Ovary (tissue), 7 donors: ENCODE measurements at regions not wholly inside any gene's neighbourhood (a gene's known extent, or its start where the extent isn't known, plus 50 kb on each side); places are given as distances from the start of the nearest gene placed in this dataset.

Experiments used
- DNase-seq, 5 donors: peaks; one replicate each; pipeline ENCODE4 v3.0.0-alpha.2; 2019 to 2020
- H3K27ac ChIP-seq, 2 donors: fragments of 200-600 bp; one replicate each; pipeline versions ENCODE4 v1.5.1 to v1.8.0; 2019 to 2022
- H3K27me3 ChIP-seq: fragments of 200-600 bp; one replicate; pipeline ENCODE4 v1.8.0; 2022
- H3K36me3 ChIP-seq: fragments of 200-600 bp; sonication (generic); one replicate; pipeline ENCODE4 v1.5.1; 2019
- H3K4me1 ChIP-seq: one replicate; pipeline ENCODE4 v1.8.1; 2013; ENCODE audit warnings: mild to moderate bottlenecking, moderate library complexity; ENCODE audit not compliant: insufficient read depth
- H3K4me3 ChIP-seq: fragments of 200-600 bp; sonication (generic); one replicate; pipeline ENCODE4 v1.5.1; 2017
- H3K9me3 ChIP-seq, 2 donors: fragments of 200-600 bp in 1 of 2; sonication (generic) in 1 of 2; one replicate each; pipeline versions ENCODE4 v1.5.1 to v1.8.1; 2013 to 2019; ENCODE audit warnings: mild to moderate bottlenecking in 1 of 2, moderate library complexity in 1 of 2
- CTCF ChIP-seq, 3 donors: fragments of 450-650 bp in 2 of 3; fragments of 200-600 bp in 1 of 3; IDR thresholded peaks; one replicate each; pipeline versions ENCODE4 v1.5.1 to v1.8.0; 2016 to 2022; ENCODE audit warnings: antibody characterized with exemption in 3 of 3, mild to moderate bottlenecking in 1 of 3
- EP300 ChIP-seq: sonication (generic); formaldehyde crosslinking; IDR thresholded peaks from one replicate; pipeline ENCODE4 v1.6.1; 2017; ENCODE audit warnings: antibody characterized with exemption
- POLR2A ChIP-seq: fragments of 450-650 bp; IDR thresholded peaks from one replicate; pipeline ENCODE4 v1.6.1; 2017; ENCODE audit warnings: antibody characterized with exemption, mild to moderate bottlenecking, moderate library complexity
- WGBS, 3 donors: extraction: QIAGEN DNeasy Blood & Tissue Kit in 1 of 3; methylation state at CpG; one replicate each; pipeline versions ENCODE4 v1.1.5 to v1.1.7; 2013 to 2017; 5-methylcytosine and 5-hydroxymethylcytosine counted together
- intact Hi-C, 4 donors: fragments of 100-400 bp; cut with DNase I; formaldehyde crosslinking; loops; one replicate each; pipeline versions ENCODE4 v1.11.0 to v1.15.1; 2022 to 2023
- donor health status: DM: no; HTN: no; CAD: no; lungs with moderate emphysema.
- donor health status: DM: no; HTN: no; CAD: no.
- donor health status: Bipolar disorder and iron deficiency.
- donor health status: DM: no; HTN: no; CAD: no.
- donor health status: DM: yes; HTN: yes; CAD: no.

GRCh38 chr15:54812383-54812782 is 384.4 kb downstream of the RSL24D1 start:
- DNase-seq: no peak
- intact Hi-C loops: no loop called here
- H3K27me3 ChIP-seq: no peaks in the 10 kb centered on the region
- no peak overlapping the region for H3K4me3 ChIP-seq
- no peak for TF ChIP-seq CTCF (IDR thresholded peaks at IDR 0.05)
- TF ChIP-seq EP300: no peak
- no peak for TF ChIP-seq POLR2A
- no peaks in the 10 kb centered on the region for H3K36me3 ChIP-seq
- H3K9me3 ChIP-seq: no peaks in the 10 kb centered on the region
- H3K27ac ChIP-seq: no peak overlapping the region
- H3K4me1 ChIP-seq: no peaks in the 10 kb centered on the region

GRCh38 chr15:54810496-54810895 is 386.2 kb downstream of the RSL24D1 start:
- Histone ChIP-seq H3K27me3 (no peaks in the 10 kb centered on the region), H3K27ac (no peak overlapping the region), H3K9me3 (no peaks in the 10 kb centered on the region), H3K36me3 (no peaks in the 10 kb centered on the region), H3K4me1 (no peaks in the 10 kb centered on the region), H3K4me3 (no peak overlapping the region)
- TF ChIP-seq EP300: no peak
- TF ChIP-seq POLR2A: no peak
- TF ChIP-seq CTCF (IDR thresholded peaks at IDR 0.05): no peak
- no peak for DNase-seq
- intact Hi-C loops: no loop called here

- Histone ChIP-seq H3K4me3 (no peak overlapping the region), H3K36me3 (no peaks in the 10 kb centered on the region), H3K9me3 (no peaks in the 10 kb centered on the region), H3K27me3 (no peaks in the 10 kb centered on the region), H3K27ac (no peak overlapping the region), H3K4me1 (no peaks in the 10 kb centered on the region)
- TF ChIP-seq CTCF (IDR thresholded peaks at IDR 0.05): no peak
- 76 to 83% (median 82%) methylated on average over 2 of the region's 2 CpGs for WGBS, 3 donors
- DNase-seq: no peak
- intact Hi-C loops: no loop called here
These were observed 386.7 kb downstream of the RSL24D1 start for GRCh38 chr15:54810031-54810430.

- TF ChIP-seq CTCF (IDR thresholded peaks at IDR 0.05) (no peak), POLR2A (no peak), EP300 (no peak)
- no peak overlapping the region for H3K27ac ChIP-seq
- no peak for DNase-seq
- H3K4me1 ChIP-seq: no peaks in the 10 kb centered on the region
- H3K4me3 ChIP-seq: no peak overlapping the region
- H3K9me3 ChIP-seq: no peaks in the 10 kb centered on the region
- no peaks in the 10 kb centered on the region for H3K36me3 ChIP-seq
- 77 to 82% (median 78%) methylated on average over 3 of the region's 3 CpGs for WGBS, 3 donors
- intact Hi-C loops: no loop called here
- H3K27me3 ChIP-seq: no peaks in the 10 kb centered on the region
These were observed 388.4 kb downstream of the RSL24D1 start for GRCh38 chr15:54808321-54808720.

- no peak for TF ChIP-seq CTCF (IDR thresholded peaks at IDR 0.05)
- no peak for TF ChIP-seq EP300
- no peak for TF ChIP-seq POLR2A
- intact Hi-C loops: no loop called here
- Histone ChIP-seq H3K36me3 (no peaks in the 10 kb centered on the region), H3K4me3 (no peak overlapping the region), H3K4me1 (no peaks in the 10 kb centered on the region), H3K9me3 (no peaks in the 10 kb centered on the region), H3K27me3 (no peaks in the 10 kb centered on the region), H3K27ac (no peak overlapping the region)
- no peak for DNase-seq
- 70 to 80% (median 77%) methylated on average over 1 of the region's 1 CpG for WGBS, 3 donors
These were observed 392.8 kb downstream of the RSL24D1 start for GRCh38 chr15:54803987-54804386.
